ENCODE measurements at regions not wholly inside any gene's neighbourhood (a gene's known extent, or its start where the extent isn't known, plus 50 kb on each side); places are given as distances from the start of the nearest gene placed in this dataset.
A peak's percentile ranks its signal among the peaks of the same experiment; 100 is the strongest.

GRCh38 chr14:49381778-49382177 lies 204.4 kb downstream of the RPS29 start:
- DNase-seq (ENCODE audit: low read depth), result no peak

- no peak for DNase-seq (ENCODE audit: low read depth)
Measured at GRCh38 chr14:49367696-49368095, 218.5 kb downstream of the RPS29 start.

GRCh38 chr14:49366416-49366815 lies 219.8 kb downstream of the RPS29 start:
- no peak for DNase-seq (ENCODE audit: low read depth)

GRCh38 chr14:49364752-49365117 lies 221.4 kb downstream of the RPS29 start:
- no peak for DNase-seq (ENCODE audit: low read depth)

- no peak for DNase-seq (ENCODE audit: low read depth)
Measured at GRCh38 chr14:49363821-49364751, 222.1 kb downstream of the RPS29 start.

- DNase-seq (ENCODE audit: low read depth), result no peak
Measured at GRCh38 chr14:49362916-49363315, 223.3 kb downstream of the RPS29 start.

GRCh38 chr14:49339130-49339529 lies 247.1 kb downstream of the RPS29 start:
- DNase-seq (ENCODE audit: low read depth), result no peak

GRCh38 chr14:49319810-49320209 lies 266.4 kb downstream of the RPS29 start:
- DNase-seq (ENCODE audit: low read depth), result no peak

GRCh38 chr14:49315570-49315969 lies 270.6 kb downstream of the RPS29 start:
- no peak for DNase-seq (ENCODE audit: low read depth)

GRCh38 chr14:49314737-49315136 lies 271.4 kb downstream of the RPS29 start:
- DNase-seq (ENCODE audit: low read depth), result no peak

- no peak for DNase-seq (ENCODE audit: low read depth)
Measured at GRCh38 chr14:49313108-49313507, 273.1 kb downstream of the RPS29 start.

GRCh38 chr14:49310298-49310697 lies 275.9 kb downstream of the RPS29 start:
- no peak for DNase-seq (ENCODE audit: low read depth)

- peak; percentile 2 for DNase-seq (ENCODE audit: low read depth)
Measured at GRCh38 chr14:49306152-49306751, 279.9 kb downstream of the RPS29 start.

GRCh38 chr14:49303946-49304516 lies 282.1 kb downstream of the RPS29 start:
- DNase-seq (ENCODE audit: low read depth), result peak; percentile 3

GRCh38 chr14:49297102-49297501 lies 289.1 kb downstream of the RPS29 start:
- DNase-seq (ENCODE audit: low read depth), result no peak

GRCh38 chr14:49294621-49295148 lies 291.5 kb downstream of the RPS29 start:
- no peak for DNase-seq (ENCODE audit: low read depth)

GRCh38 chr14:49287004-49287403 lies 299.2 kb downstream of the RPS29 start:
- peak; percentile 44 for DNase-seq (ENCODE audit: low read depth)

GRCh38 chr14:49286257-49286983 lies 299.8 kb downstream of the RPS29 start:
- DNase-seq (ENCODE audit: low read depth), result no peak

- no peak for DNase-seq (ENCODE audit: low read depth)
Measured at GRCh38 chr14:49280566-49280965, 305.6 kb downstream of the RPS29 start.

GRCh38 chr14:49250517-49250916 lies 335.7 kb downstream of the RPS29 start:
- no peak for DNase-seq (ENCODE audit: low read depth)

- DNase-seq (ENCODE audit: low read depth), result no peak
Measured at GRCh38 chr14:49250109-49250508, 336.1 kb downstream of the RPS29 start.

- DNase-seq (ENCODE audit: low read depth), result no peak
Measured at GRCh38 chr14:49249022-49249421, 337.2 kb downstream of the RPS29 start.

Measured in RPMI7951 (cell line).